ENCODE measurements at regions not wholly inside any gene's neighbourhood (a gene's known extent, or its start where the extent isn't known, plus 50 kb on each side); places are given as distances from the start of the nearest gene placed in this dataset.

- Histone ChIP-seq H3K27me3 (ENCODE audit: control insufficient read depth, insufficient read depth, low read length) (peaks cover 2% of the 10 kb centered on the region), H3K4me3 (ENCODE audit: low read depth, low read length) (no peak overlapping the region), H3K36me3 (ENCODE audit: control insufficient read depth, insufficient read depth, low read length) (no peaks in the 10 kb centered on the region)
- no peak for DNase-seq (ENCODE audit: low read depth)
- TF ChIP-seq CTCF (IDR thresholded peaks at IDR 0.05; ENCODE audit: insufficient read depth, low read length, poor library complexity, severe bottlenecking) = no peak
Observed at GRCh38 chr6:168888102-168888501, 365.5 kb downstream of the THBS2 start.

- H3K4me3 ChIP-seq (ENCODE audit: low read depth, low read length) = no peak overlapping the region
- H3K36me3 ChIP-seq (ENCODE audit: control insufficient read depth, insufficient read depth, low read length) = no peaks in the 10 kb centered on the region
- DNase-seq (ENCODE audit: low read depth) = no peak
- no peak for TF ChIP-seq CTCF (IDR thresholded peaks at IDR 0.05; ENCODE audit: insufficient read depth, low read length, poor library complexity, severe bottlenecking)
- H3K27me3 ChIP-seq (ENCODE audit: control insufficient read depth, insufficient read depth, low read length) = peaks cover under 1% of the 10 kb centered on the region
Observed at GRCh38 chr6:168887621-168888020, 366.0 kb downstream of the THBS2 start.

GRCh38 chr6:168886964-168887363, 366.7 kb downstream of the THBS2 start:
- no peak overlapping the region for H3K4me3 ChIP-seq (ENCODE audit: low read depth, low read length)
- H3K36me3 ChIP-seq (ENCODE audit: control insufficient read depth, insufficient read depth, low read length) = no peaks in the 10 kb centered on the region
- no peaks in the 10 kb centered on the region for H3K27me3 ChIP-seq (ENCODE audit: control insufficient read depth, insufficient read depth, low read length)
- TF ChIP-seq CTCF (IDR thresholded peaks at IDR 0.05; ENCODE audit: insufficient read depth, low read length, poor library complexity, severe bottlenecking) = no peak
- no peak for DNase-seq (ENCODE audit: low read depth)

GRCh38 chr6:168885751-168886742, 367.6 kb downstream of the THBS2 start:
- no peak overlapping the region for H3K4me3 ChIP-seq (ENCODE audit: low read depth, low read length)
- no peak for DNase-seq (ENCODE audit: low read depth)

GRCh38 chr6:168885196-168885595, 368.4 kb downstream of the THBS2 start:
- H3K36me3 ChIP-seq (ENCODE audit: control insufficient read depth, insufficient read depth, low read length) = no peaks in the 10 kb centered on the region
- H3K27me3 ChIP-seq (ENCODE audit: control insufficient read depth, insufficient read depth, low read length) = peaks cover 2% of the 10 kb centered on the region
- TF ChIP-seq CTCF (IDR thresholded peaks at IDR 0.05; ENCODE audit: insufficient read depth, low read length, poor library complexity, severe bottlenecking) = no peak
- H3K4me3 ChIP-seq (ENCODE audit: low read depth, low read length) = no peak overlapping the region
- DNase-seq (ENCODE audit: low read depth) = no peak

More at GRCh38 chr6:168885751-168886742, 367.6 kb downstream of the THBS2 start:
- Histone ChIP-seq H3K27me3 (ENCODE audit: control insufficient read depth, insufficient read depth, low read length) (no peaks in the 10 kb centered on the region), H3K36me3 (ENCODE audit: control insufficient read depth, insufficient read depth, low read length) (no peaks in the 10 kb centered on the region)
- no peak for TF ChIP-seq CTCF (IDR thresholded peaks at IDR 0.05; ENCODE audit: insufficient read depth, low read length, poor library complexity, severe bottlenecking)
